MM.1S (cell line): ENCODE measurements at regions not wholly inside any gene's neighbourhood (a gene's known extent, or its start where the extent isn't known, plus 50 kb on each side); places are given as distances from the start of the nearest gene placed in this dataset.
A peak's percentile ranks its signal among the peaks of the same experiment; 100 is the strongest.

Experiments
- DNase-seq: peaks from one replicate; pipeline ENCODE4 v3.0.0-alpha.2; 2015
- H2AFZ ChIP-seq: fragments of 300-600 bp; sonication (generic); 2 replicates; pipeline ENCODE4 v1.6.0; 2016; ENCODE audit warnings: antibody characterized with exemption, low read length
- H3F3A ChIP-seq: fragments of 300-600 bp; sonication (generic); 2 replicates; pipeline ENCODE4 v1.6.1; 2016; ENCODE audit warnings: mild to moderate bottlenecking, antibody characterized with exemption, low read length, moderate library complexity, mixed read lengths; ENCODE audit not compliant: insufficient read depth
- H3K27ac ChIP-seq: fragments of 300-600 bp; sonication (generic); 2 replicates; pipeline ENCODE4 v1.5.1; 2016; ENCODE audit warnings: mild to moderate bottlenecking, low read length
- H3K27me3 ChIP-seq: fragments of 300-600 bp; sonication (generic); replicated peaks from 2 replicates; pipeline ENCODE4 v1.6.0; 2016; ENCODE audit warnings: low read length; ENCODE audit not compliant: insufficient read depth
- H3K36me3 ChIP-seq: fragments of 300-600 bp; sonication (generic); replicated peaks from 2 replicates; pipeline ENCODE4 v1.6.1; 2016; ENCODE audit warnings: mild to moderate bottlenecking, low read length, mixed read lengths; ENCODE audit not compliant: insufficient read depth
- H3K4me1 ChIP-seq: fragments of 300-600 bp; sonication (generic); 2 replicates; pipeline ENCODE4 v1.6.1; 2016; ENCODE audit warnings: low read length, mixed read lengths
- H3K4me2 ChIP-seq: fragments of 300-600 bp; sonication (generic); 2 replicates; pipeline ENCODE4 v1.6.0; 2016; ENCODE audit warnings: low read depth, low read length
- H3K4me3 ChIP-seq: fragments of 300-600 bp; sonication (generic); 2 replicates; pipeline ENCODE4 v1.5.1; 2016; ENCODE audit warnings: low read length, mixed read lengths
- H3K79me2 ChIP-seq: fragments of 300-600 bp; sonication (generic); 2 replicates; pipeline ENCODE4 v1.6.1; 2016; ENCODE audit warnings: mixed run types, low read length, mixed read lengths
- H3K9ac ChIP-seq: fragments of 300-600 bp; sonication (generic); 2 replicates; pipeline ENCODE4 v1.6.1; 2016; ENCODE audit warnings: low read length, mixed read lengths
- H3K9me2 ChIP-seq: fragments of 300-600 bp; sonication (generic); replicated peaks from 2 replicates; pipeline ENCODE4 v1.6.1; 2016; ENCODE audit warnings: mild to moderate bottlenecking, low read length, mixed read lengths; ENCODE audit not compliant: insufficient read depth
- H3K9me3 ChIP-seq: fragments of 300-600 bp; sonication (generic); replicated peaks from 2 replicates; pipeline ENCODE4 v1.6.1; 2016; ENCODE audit warnings: mild to moderate bottlenecking, low read length, mixed read lengths; ENCODE audit not compliant: insufficient read depth
- H4K20me1 ChIP-seq: fragments of 300-600 bp; sonication (generic); 2 replicates; pipeline ENCODE4 v1.6.1; 2016; ENCODE audit warnings: mild to moderate bottlenecking, low read length, moderate library complexity, mixed read lengths; ENCODE audit not compliant: insufficient read depth
- CTCF ChIP-seq: fragments of 300-600 bp; sonication (generic); IDR thresholded peaks from 2 replicates; pipeline ENCODE4 v1.5.1; 2016; ENCODE audit warnings: antibody characterized with exemption, low read length, mixed read lengths
- EZH2 ChIP-seq: fragments of 300-600 bp; sonication (generic); optimal IDR thresholded peaks from 2 replicates; pipeline ENCODE3; 2017; ENCODE audit warnings: low read depth, mild to moderate bottlenecking, antibody characterized with exemption, low read length, mixed read lengths
- EZH2phosphoT487 ChIP-seq: fragments of 300-600 bp; sonication (generic); IDR thresholded peaks from 2 replicates; pipeline ENCODE4 v1.6.1; 2018; ENCODE audit warnings: antibody characterized with exemption, low read length

- H3K27me3 ChIP-seq = no peaks in the 10 kb centered on the region
- no peaks in the 10 kb centered on the region for H3K9me2 ChIP-seq
- H3K4me2 ChIP-seq = no peak overlapping the region
- H3F3A ChIP-seq = no peaks in the 10 kb centered on the region
- no peak overlapping the region for H3K4me3 ChIP-seq
- no peaks in the 10 kb centered on the region for H4K20me1 ChIP-seq
- H3K9me3 ChIP-seq = no peaks in the 10 kb centered on the region
- H3K79me2 ChIP-seq = no peaks in the 10 kb centered on the region
- TF ChIP-seq EZH2phosphoT487 (no peak), CTCF (no peak), EZH2 (no peak)
- H3K4me1 ChIP-seq = no peaks in the 10 kb centered on the region
- no peak for DNase-seq
- H2AFZ ChIP-seq = no peak overlapping the region
- H3K9ac ChIP-seq = no peak overlapping the region
- no peaks in the 10 kb centered on the region for H3K36me3 ChIP-seq
- H3K27ac ChIP-seq = no peak overlapping the region
Measured at GRCh38 chr6:95767897-95768463, 190.6 kb downstream of the MANEA start.

GRCh38 chr6:95768539-95768938 is 191.2 kb downstream of the MANEA start:
- no peak overlapping the region for H3K4me2 ChIP-seq
- H3K4me1 ChIP-seq = no peaks in the 10 kb centered on the region
- no peak overlapping the region for H3K9ac ChIP-seq
- H3F3A ChIP-seq = no peaks in the 10 kb centered on the region
- H3K79me2 ChIP-seq = no peaks in the 10 kb centered on the region
- H3K27me3 ChIP-seq = no peaks in the 10 kb centered on the region
- H3K27ac ChIP-seq = no peak overlapping the region
- no peaks in the 10 kb centered on the region for H3K9me2 ChIP-seq
- H2AFZ ChIP-seq = no peak overlapping the region
- H3K4me3 ChIP-seq = no peak overlapping the region
- TF ChIP-seq EZH2 (no peak), CTCF (peak; percentile 16; the same call in 1 of the 2 replicates)
- DNase-seq = peak; percentile 24
- no peaks in the 10 kb centered on the region for H3K9me3 ChIP-seq
- H4K20me1 ChIP-seq = no peaks in the 10 kb centered on the region
- H3K36me3 ChIP-seq = no peaks in the 10 kb centered on the region

- Histone ChIP-seq H3K27ac (no peak overlapping the region), H3K4me1 (no peaks in the 10 kb centered on the region), H3K79me2 (no peaks in the 10 kb centered on the region), H3F3A (no peaks in the 10 kb centered on the region), H3K9me3 (no peaks in the 10 kb centered on the region), H3K9ac (no peak overlapping the region), H3K9me2 (no peaks in the 10 kb centered on the region), H3K36me3 (no peaks in the 10 kb centered on the region), H3K27me3 (no peaks in the 10 kb centered on the region), H3K4me2 (no peak overlapping the region), H3K4me3 (no peak overlapping the region), H4K20me1 (no peaks in the 10 kb centered on the region), H2AFZ (no peak overlapping the region)
- DNase-seq = no peak
- TF ChIP-seq EZH2 (no peak), CTCF (no peak)
Measured at GRCh38 chr6:95777338-95777737, 200.0 kb downstream of the MANEA start.
